ENCODE measurements at regions not wholly inside any gene's neighbourhood (a gene's known extent, or its start where the extent isn't known, plus 50 kb on each side); places are given as distances from the start of the nearest gene placed in this dataset.

DNA sequence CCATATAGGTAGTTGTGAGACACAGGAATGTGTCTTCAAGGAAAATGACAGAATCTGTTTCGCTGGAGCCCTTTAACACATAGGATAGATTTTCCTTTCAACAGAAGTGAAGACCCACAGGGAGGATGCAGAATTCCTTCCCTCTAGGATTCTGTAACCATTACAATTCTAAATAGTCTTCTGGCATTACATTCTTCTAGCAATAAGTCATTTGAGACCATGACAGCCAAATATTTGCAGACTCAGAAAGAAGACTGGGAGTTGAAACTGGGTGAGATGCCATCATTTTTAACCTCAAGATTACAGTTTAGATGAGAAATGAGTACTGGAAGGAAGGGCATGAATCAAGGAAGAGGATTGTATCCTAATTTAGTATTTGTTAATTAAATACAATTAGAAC lies 61.6 kb downstream of the ZBTB18 start:
- ChIA-PET CTCF (no interaction called here), POLR2A (no interaction called here)
- no peaks in the 10 kb centered on the region for H3K36me3 ChIP-seq (ENCODE audit: insufficient read depth, low read length)
- no peaks in the 10 kb centered on the region for H3K9me3 ChIP-seq (ENCODE audit: control insufficient read depth in 1 of 2, insufficient read depth in 1 of 2, low read length in 2 of 2)
- no peak overlapping the region for H3K27ac Mint-ChIP-seq
- intact Hi-C loops (cut with DNase I, micrococcal nuclease), result no loop called here
- TF ChIP-seq, protein P1, sequence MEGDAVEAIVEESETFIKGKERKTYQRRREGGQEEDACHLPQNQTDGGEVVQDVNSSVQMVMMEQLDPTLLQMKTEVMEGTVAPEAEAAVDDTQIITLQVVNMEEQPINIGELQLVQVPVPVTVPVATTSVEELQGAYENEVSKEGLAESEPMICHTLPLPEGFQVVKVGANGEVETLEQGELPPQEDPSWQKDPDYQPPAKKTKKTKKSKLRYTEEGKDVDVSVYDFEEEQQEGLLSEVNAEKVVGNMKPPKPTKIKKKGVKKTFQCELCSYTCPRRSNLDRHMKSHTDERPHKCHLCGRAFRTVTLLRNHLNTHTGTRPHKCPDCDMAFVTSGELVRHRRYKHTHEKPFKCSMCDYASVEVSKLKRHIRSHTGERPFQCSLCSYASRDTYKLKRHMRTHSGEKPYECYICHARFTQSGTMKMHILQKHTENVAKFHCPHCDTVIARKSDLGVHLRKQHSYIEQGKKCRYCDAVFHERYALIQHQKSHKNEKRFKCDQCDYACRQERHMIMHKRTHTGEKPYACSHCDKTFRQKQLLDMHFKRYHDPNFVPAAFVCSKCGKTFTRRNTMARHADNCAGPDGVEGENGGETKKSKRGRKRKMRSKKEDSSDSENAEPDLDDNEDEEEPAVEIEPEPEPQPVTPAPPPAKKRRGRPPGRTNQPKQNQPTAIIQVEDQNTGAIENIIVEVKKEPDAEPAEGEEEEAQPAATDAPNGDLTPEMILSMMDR (IDR thresholded peaks at IDR 0.05), result no peak
- H3K4me3 Mint-ChIP-seq, result no peak overlapping the region
- ATAC-seq (ENCODE audit: poor library complexity) (no peak), DNase-seq (no peak)
- H3K27ac ChIP-seq (ENCODE audit: low read depth in 1 of 2, low read length in 2 of 2), result no peak overlapping the region
- H3K27me3 ChIP-seq (ENCODE audit: control insufficient read depth in 1 of 2, insufficient read depth in 2 of 2, low read length in 2 of 2), result no peaks in the 10 kb centered on the region
- H3K9me3 Mint-ChIP-seq, result peaks cover 3% of the 10 kb centered on the region
- H3K27me3 Mint-ChIP-seq, result peaks cover 6% of the 10 kb centered on the region
- H3K4me3 ChIP-seq (ENCODE audit: low read length), result no peak overlapping the region
- no peaks in the 10 kb centered on the region for H3K4me1 Mint-ChIP-seq (ENCODE audit: low read depth)
- H3K4me1 ChIP-seq (ENCODE audit: insufficient read depth, low read length), result no peaks in the 10 kb centered on the region
- H3K36me3 Mint-ChIP-seq (ENCODE audit: low read depth), result no peaks in the 10 kb centered on the region

GRCh38 chr1:244113532-244114320 lies 62.6 kb downstream of the ZBTB18 start:
- no peaks in the 10 kb centered on the region for H3K9me3 ChIP-seq (ENCODE audit: control insufficient read depth in 1 of 2, insufficient read depth in 1 of 2, low read length in 2 of 2)
- intact Hi-C loops (cut with DNase I, micrococcal nuclease), result no loop called here
- H3K4me3 ChIP-seq (ENCODE audit: low read length), result no peak overlapping the region
- Mint-ChIP-seq H3K4me3 (no peak overlapping the region), H3K9me3 (peaks cover 3% of the 10 kb centered on the region), H3K27me3 (peaks cover 6% of the 10 kb centered on the region), H3K36me3 (ENCODE audit: low read depth) (no peaks in the 10 kb centered on the region), H3K27ac (no peak overlapping the region), H3K4me1 (ENCODE audit: low read depth) (no peaks in the 10 kb centered on the region)
- no peak overlapping the region for H3K27ac ChIP-seq (ENCODE audit: low read depth in 1 of 2, low read length in 2 of 2)
- TF ChIP-seq, protein P1 (IDR thresholded peaks at IDR 0.05), result no peak
- no peaks in the 10 kb centered on the region for H3K36me3 ChIP-seq (ENCODE audit: insufficient read depth, low read length)
- ATAC-seq (ENCODE audit: poor library complexity), result no peak
- no peaks in the 10 kb centered on the region for H3K4me1 ChIP-seq (ENCODE audit: insufficient read depth, low read length)
- no peak for DNase-seq
- ChIA-PET POLR2A (no interaction called here), CTCF (no interaction called here)
- H3K27me3 ChIP-seq (ENCODE audit: control insufficient read depth in 1 of 2, insufficient read depth in 2 of 2, low read length in 2 of 2), result peaks cover 0 to 3% of the 10 kb centered on the region in 2 experiments

- Mint-ChIP-seq H3K4me3 (no peak overlapping the region), H3K4me1 (ENCODE audit: low read depth) (no peaks in the 10 kb centered on the region), H3K27me3 (peaks cover 2% of the 10 kb centered on the region), H3K36me3 (ENCODE audit: low read depth) (no peaks in the 10 kb centered on the region), H3K9me3 (peaks cover 3% of the 10 kb centered on the region), H3K27ac (no peak overlapping the region)
- no peaks in the 10 kb centered on the region for H3K9me3 ChIP-seq (ENCODE audit: control insufficient read depth in 1 of 2, insufficient read depth in 1 of 2, low read length in 2 of 2)
- ChIA-PET POLR2A (no interaction called here), CTCF (interaction anchor here (1.0 kb wide), 1 partner anchor 11 kb away, joined by 3 read pairs; no protein-coding TSS in a partner anchor)
- H3K36me3 ChIP-seq (ENCODE audit: insufficient read depth, low read length), result no peaks in the 10 kb centered on the region
- peaks cover 0 to 3% of the 10 kb centered on the region in 2 experiments for H3K27me3 ChIP-seq (ENCODE audit: control insufficient read depth in 1 of 2, insufficient read depth in 2 of 2, low read length in 2 of 2)
- DNase-seq (peak in 1 of 14 experiments; percentile 18), ATAC-seq (ENCODE audit: poor library complexity) (no peak)
- H3K4me1 ChIP-seq (ENCODE audit: insufficient read depth, low read length), result no peaks in the 10 kb centered on the region
- H3K27ac ChIP-seq (ENCODE audit: low read depth in 1 of 2, low read length in 2 of 2), result no peak overlapping the region
- TF ChIP-seq, protein P1 (IDR thresholded peaks at IDR 0.05), result no peak
- H3K4me3 ChIP-seq (ENCODE audit: low read length), result no peak overlapping the region
- intact Hi-C loops (cut with DNase I, micrococcal nuclease), result no loop called here
Measured at GRCh38 chr1:244114892-244115291, 63.8 kb downstream of the ZBTB18 start.

Measured in CD4-positive, alpha-beta T cell (primary cell).